A549 (cell line): ENCODE measurements at regions not wholly inside any gene's neighbourhood (a gene's known extent, or its start where the extent isn't known, plus 50 kb on each side); places are given as distances from the start of the nearest gene placed in this dataset.

Experiments used
- ATAC-seq, 2 experiments: fragments of 200-7000 bp in 1 of 2; fragments of >200 bp in 1 of 2; cut with Nextera tagmentation in 1 of 2; cut with Tn5 transposase in 1 of 2; 3 replicates each; pipeline versions ENCODE4 v1.8.0 to v1.9.1; 2018 to 2020; ENCODE audit warnings: mild to moderate bottlenecking in 1 of 2, moderate library complexity in 1 of 2
- CTCF ChIA-PET: fragments of 300-600 bp; sonication (Branson Sonifier 250); formaldehyde crosslinking; extraction: SDS; loops from one replicate; lab custom pipeline; 2021; ENCODE audit warnings: antibody characterized with exemption, inconsistent platforms; lab: Yijun Ruan, JAX
- POLR2A ChIA-PET: fragments of 350-600 bp; formaldehyde crosslinking; extraction: SDS; loops from one replicate; lab custom pipeline; 2021; ENCODE audit warnings: antibody characterized with exemption, inconsistent platforms; lab: Yijun Ruan, JAX
- DNase-seq, 2 experiments: peaks; one replicate each; pipeline versions ENCODE4 v3.0.0 to v3.0.0-alpha.2; 2011 to 2016; ENCODE audit warnings: low read depth in 1 of 2, low spot score in 1 of 2
- FAIRE-seq: peaks from 2 replicates; lab custom pipeline; 2011; peaks lifted over from hg19 to GRCh38; lab: Jason Lieb, UNC
- H3K27ac ChIP-seq, 2 experiments: fragments of >200 bp; sonication (Bioruptor Twin); formaldehyde crosslinking; 3 replicates each; pipeline ENCODE4 v1.5.1; 2016 to 2017
- H3K4me1 ChIP-seq: fragments of >200 bp; sonication (Bioruptor Twin); formaldehyde crosslinking; 3 replicates; pipeline ENCODE4 v1.6.1; 2016
- H3K4me2 ChIP-seq: fragments of >200 bp; sonication (Bioruptor Twin); formaldehyde crosslinking; 3 replicates; pipeline ENCODE4 v1.6.1; 2016
- H3K4me3 ChIP-seq: fragments of >200 bp; sonication (Bioruptor Twin); formaldehyde crosslinking; 3 replicates; pipeline ENCODE4 v1.5.1; 2016
- H3K9me3 ChIP-seq: fragments of >200 bp; sonication (Bioruptor Twin); formaldehyde crosslinking; 3 replicates; pipeline ENCODE4 v1.6.1; 2016
- CBX2 ChIP-seq: fragments of 200-600 bp; sonication (generic); IDR thresholded peaks from 2 replicates; pipeline ENCODE4 v1.6.1; 2016; ENCODE audit warnings: low read depth, mild to moderate bottlenecking, borderline replicate concordance
- CBX8 ChIP-seq: fragments of 200-600 bp; sonication (generic); IDR thresholded peaks from 2 replicates; pipeline ENCODE4 v1.6.1; 2016
- CHD2 ChIP-seq: fragments of 150-350 bp; IDR thresholded peaks from 2 replicates; pipeline ENCODE4 v1.6.1; 2014; ENCODE audit warnings: low read length; ENCODE audit not compliant: partially characterized antibody
- EHF ChIP-seq: fragments of 250-450 bp; sonication (Bioruptor Pico); IDR thresholded peaks from 2 replicates; pipeline ENCODE4 v1.5.0; 2020; ENCODE audit warnings: mild to moderate bottlenecking
- EP300 ChIP-seq, 2 experiments: fragments of >200 bp; sonication (Bioruptor Twin); formaldehyde crosslinking; IDR thresholded peaks; 2 replicates in 1 of 2; 3 replicates in 1 of 2; pipeline ENCODE4 v1.6.1; 2016 to 2017
- ESRRA ChIP-seq: fragments of 150-350 bp; IDR thresholded peaks from 2 replicates; pipeline ENCODE4 v1.6.1; 2014; ENCODE audit warnings: mild to moderate bottlenecking, low read length, borderline replicate concordance
- FOSB ChIP-seq: fragments of 250-450 bp; sonication (Bioruptor Pico); IDR thresholded peaks from 2 replicates; pipeline ENCODE4 v1.5.0; 2020; ENCODE audit warnings: mild to moderate bottlenecking, moderate library complexity
- FOSL2 ChIP-seq, 2 experiments: fragments of 450-650 bp in 1 of 2; fragments of >200 bp in 1 of 2; sonication (Bioruptor Twin) in 1 of 2; formaldehyde crosslinking; IDR thresholded peaks; 2 replicates each; pipeline versions ENCODE4 v1.5.0 to v1.6.1; 2016 to 2020; ENCODE audit warnings: mild to moderate bottlenecking in 1 of 2, moderate library complexity in 1 of 2
- HOXB13 ChIP-seq: fragments of 250-450 bp; sonication (Bioruptor Pico); IDR thresholded peaks from 2 replicates; pipeline ENCODE4 v1.5.0; 2020; ENCODE audit warnings: low read depth, mild to moderate bottlenecking, moderate library complexity
- KDM1A ChIP-seq: fragments of 200-600 bp; sonication (generic); IDR thresholded peaks from 2 replicates; pipeline ENCODE4 v1.6.1; 2016; ENCODE audit warnings: low read depth, mild to moderate bottlenecking
- MAZ ChIP-seq: fragments of 150-350 bp; IDR thresholded peaks from 2 replicates; pipeline ENCODE4 v1.6.1; 2014; ENCODE audit warnings: antibody characterized with exemption, low read depth, low read length, borderline replicate concordance
- MYC ChIP-seq: IDR thresholded peaks from 2 replicates; pipeline ENCODE4 v1.6.1; 2012; ENCODE audit warnings: mild to moderate bottlenecking, inconsistent platforms, low read length, improper control_type of control experiment, borderline replicate concordance
- NPAS2 ChIP-seq: fragments of 250-450 bp; sonication (Bioruptor Pico); IDR thresholded peaks from 2 replicates; pipeline ENCODE4 v1.8.0; 2022; ENCODE audit warnings: mild to moderate bottlenecking, moderate library complexity, borderline replicate concordance
- NR3C1 ChIP-seq: fragments of >200 bp; sonication (Bioruptor Twin); formaldehyde crosslinking; IDR thresholded peaks from 3 replicates; pipeline ENCODE4 v1.6.1; 2017
- PHF8 ChIP-seq: fragments of 200-600 bp; sonication (generic); IDR thresholded peaks from 2 replicates; pipeline ENCODE4 v1.6.1; 2016; ENCODE audit warnings: low read depth, mild to moderate bottlenecking, antibody characterized with exemption, moderate library complexity, borderline replicate concordance
- POLR2A ChIP-seq: IDR thresholded peaks from 2 replicates; pipeline ENCODE4 v1.6.1; 2012; ENCODE audit warnings: mild to moderate bottlenecking, low read length
- POLR2AphosphoS2 ChIP-seq: conservative IDR thresholded peaks from 2 replicates; pipeline ENCODE4 v1.6.1; 2012; ENCODE audit warnings: low read length, improper control_type of control experiment, inconsistent platforms
- RARB ChIP-seq: fragments of 250-450 bp; sonication (Bioruptor Pico); IDR thresholded peaks from 2 replicates; pipeline ENCODE4 v1.8.0; 2021; ENCODE audit warnings: mild to moderate bottlenecking, moderate library complexity
- RFX5 ChIP-seq: fragments of 450-650 bp; IDR thresholded peaks from 2 replicates; pipeline ENCODE4 v1.7.1; 2014; ENCODE audit warnings: antibody characterized with exemption, mild to moderate bottlenecking, moderate library complexity
- RNF2 ChIP-seq: fragments of 200-600 bp; sonication (generic); IDR thresholded peaks from 2 replicates; pipeline ENCODE4 v1.6.1; 2016; ENCODE audit warnings: low read depth, mild to moderate bottlenecking, antibody characterized with exemption, moderate library complexity, borderline replicate concordance
- SREBF2 ChIP-seq: fragments of 450-650 bp; IDR thresholded peaks from 2 replicates; pipeline ENCODE4 v1.6.1; 2014; ENCODE audit warnings: mild to moderate bottlenecking, moderate library complexity
- ZC3H11A ChIP-seq: fragments of 450-650 bp; IDR thresholded peaks from 2 replicates; pipeline ENCODE4 v1.6.1; 2014; ENCODE audit warnings: antibody characterized with exemption, mild to moderate bottlenecking
- ZFP36 ChIP-seq: fragments of 450-650 bp; IDR thresholded peaks from 2 replicates; pipeline ENCODE4 v1.6.1; 2014; ENCODE audit warnings: borderline replicate concordance; ENCODE audit not compliant: partially characterized antibody
- WGBS: methylation state at CpG from one replicate; pipeline ENCODE4 v1.1.6; 2017; ENCODE audit errors: missing lambda C conversion rate; 5-methylcytosine and 5-hydroxymethylcytosine counted together
- TF ChIP-seq, protein P1 (sequence below): IDR thresholded peaks from 2 replicates; pipeline ENCODE4 v1.6.1; 2012; ENCODE audit warnings: low read depth, borderline replicate concordance
- TF ChIP-seq, protein P2 (sequence below): fragments of 450-650 bp; IDR thresholded peaks from 2 replicates; pipeline ENCODE4 v1.6.1; 2014; ENCODE audit warnings: antibody characterized with exemption
- TF ChIP-seq, protein P3 (sequence below): IDR thresholded peaks from 2 replicates; pipeline ENCODE4 v1.6.1; 2012
- TF ChIP-seq, protein P4 (sequence below): fragments of >200 bp; sonication (Bioruptor Twin); formaldehyde crosslinking; IDR thresholded peaks from 3 replicates; pipeline ENCODE4 v1.5.1; 2016
- TF ChIP-seq, protein P5 (sequence below): fragments of >200 bp; sonication (Bioruptor Twin); formaldehyde crosslinking; IDR thresholded peaks from 2 replicates; pipeline ENCODE4 v1.6.1; 2016

DNA sequence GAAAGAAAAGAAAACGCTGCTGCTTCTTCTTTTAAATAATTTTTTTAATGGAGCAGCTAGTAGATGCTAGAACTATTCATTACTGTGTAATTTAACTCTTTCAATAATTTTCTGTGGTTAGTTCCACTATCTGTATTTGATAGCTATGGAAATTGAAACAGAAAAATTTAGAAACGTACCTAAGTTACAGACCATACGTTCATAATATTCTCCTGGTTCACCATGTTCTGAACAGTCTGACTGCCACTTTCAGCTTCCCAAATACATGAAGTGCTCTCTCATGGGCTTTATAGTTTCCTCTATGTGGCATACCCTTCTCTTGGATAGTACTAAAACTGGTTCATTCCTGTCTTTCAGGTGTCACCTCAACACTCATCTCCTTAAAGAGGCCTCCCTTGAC is 508.0 kb downstream of the MDFIC start:
- Histone ChIP-seq H3K27ac (no peak overlapping the region), H3K4me3 (no peak overlapping the region), H3K4me2 (no peak overlapping the region), H3K9me3 (no peaks in the 10 kb centered on the region), H3K4me1 (no peaks in the 10 kb centered on the region)
- DNase-seq (no peak), ATAC-seq (no peak), FAIRE-seq (no peak)
- WGBS: 31% methylated on average over 3 of the region's 3 CpGs
- POLR2A ChIA-PET: no interaction called here
- TF ChIP-seq RARB (CRISPR knock-in tag) (no peak), FOSB (CRISPR knock-in tag) (no peak), POLR2A (no peak), SREBF2 (no peak), ESRRA (no peak), ZFP36 (no peak), FOSL2 (IDR thresholded peaks at IDR 0.05) (no peak), FOSL2 (CRISPR knock-in tag; IDR thresholded peaks at IDR 0.05) (no peak), PHF8 (no peak), RNF2 (no peak), KDM1A (no peak), MAZ (no peak)
- TF ChIP-seq, protein P1, sequence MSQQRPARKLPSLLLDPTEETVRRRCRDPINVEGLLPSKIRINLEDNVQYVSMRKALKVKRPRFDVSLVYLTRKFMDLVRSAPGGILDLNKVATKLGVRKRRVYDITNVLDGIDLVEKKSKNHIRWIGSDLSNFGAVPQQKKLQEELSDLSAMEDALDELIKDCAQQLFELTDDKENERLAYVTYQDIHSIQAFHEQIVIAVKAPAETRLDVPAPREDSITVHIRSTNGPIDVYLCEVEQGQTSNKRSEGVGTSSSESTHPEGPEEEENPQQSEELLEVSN: no peak
- TF ChIP-seq, protein P2, sequence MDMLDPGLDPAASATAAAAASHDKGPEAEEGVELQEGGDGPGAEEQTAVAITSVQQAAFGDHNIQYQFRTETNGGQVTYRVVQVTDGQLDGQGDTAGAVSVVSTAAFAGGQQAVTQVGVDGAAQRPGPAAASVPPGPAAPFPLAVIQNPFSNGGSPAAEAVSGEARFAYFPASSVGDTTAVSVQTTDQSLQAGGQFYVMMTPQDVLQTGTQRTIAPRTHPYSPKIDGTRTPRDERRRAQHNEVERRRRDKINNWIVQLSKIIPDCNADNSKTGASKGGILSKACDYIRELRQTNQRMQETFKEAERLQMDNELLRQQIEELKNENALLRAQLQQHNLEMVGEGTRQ: no peak
- TF ChIP-seq, protein P3, sequence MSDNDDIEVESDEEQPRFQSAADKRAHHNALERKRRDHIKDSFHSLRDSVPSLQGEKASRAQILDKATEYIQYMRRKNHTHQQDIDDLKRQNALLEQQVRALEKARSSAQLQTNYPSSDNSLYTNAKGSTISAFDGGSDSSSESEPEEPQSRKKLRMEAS: no peak
- CTCF ChIA-PET: no interaction called here

DNA sequence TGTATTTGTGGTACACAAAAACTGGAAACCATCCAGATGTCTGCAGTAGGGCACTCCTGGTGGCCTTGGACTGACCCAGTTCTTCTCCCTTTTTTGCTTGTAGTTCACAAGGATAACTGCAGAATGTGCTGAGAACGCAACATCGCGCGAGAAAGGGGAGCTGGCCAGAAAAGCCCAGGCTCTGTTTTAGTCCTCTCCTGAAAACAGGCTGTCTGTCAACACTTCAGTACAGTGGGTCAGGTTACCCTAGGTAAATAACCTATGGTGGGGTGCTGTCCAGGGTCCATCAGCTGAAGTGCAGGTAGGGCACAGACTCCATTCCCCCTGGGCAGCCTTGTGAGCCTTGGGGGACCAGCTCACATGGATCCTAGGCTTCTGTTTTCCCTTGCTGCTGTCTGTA is 495.8 kb downstream of the MDFIC start:
- DNase-seq (no peak), ATAC-seq (no peak), FAIRE-seq (no peak)
- H3K9me3 ChIP-seq: no peaks in the 10 kb centered on the region
- CTCF ChIA-PET: no interaction called here
- TF ChIP-seq NR3C1 (no peak), RFX5 (no peak), POLR2AphosphoS2 (no peak), CHD2 (no peak), POLR2A (no peak), ZC3H11A (no peak), MYC (no peak)
- TF ChIP-seq, protein P3: no peak
- no peak overlapping the region for H3K27ac ChIP-seq
- no peaks in the 10 kb centered on the region for H3K4me1 ChIP-seq
- no peak overlapping the region for H3K4me2 ChIP-seq
- 78% methylated on average over 4 of the region's 4 CpGs for WGBS
- H3K4me3 ChIP-seq: no peak overlapping the region
- POLR2A ChIA-PET: no interaction called here

DNA sequence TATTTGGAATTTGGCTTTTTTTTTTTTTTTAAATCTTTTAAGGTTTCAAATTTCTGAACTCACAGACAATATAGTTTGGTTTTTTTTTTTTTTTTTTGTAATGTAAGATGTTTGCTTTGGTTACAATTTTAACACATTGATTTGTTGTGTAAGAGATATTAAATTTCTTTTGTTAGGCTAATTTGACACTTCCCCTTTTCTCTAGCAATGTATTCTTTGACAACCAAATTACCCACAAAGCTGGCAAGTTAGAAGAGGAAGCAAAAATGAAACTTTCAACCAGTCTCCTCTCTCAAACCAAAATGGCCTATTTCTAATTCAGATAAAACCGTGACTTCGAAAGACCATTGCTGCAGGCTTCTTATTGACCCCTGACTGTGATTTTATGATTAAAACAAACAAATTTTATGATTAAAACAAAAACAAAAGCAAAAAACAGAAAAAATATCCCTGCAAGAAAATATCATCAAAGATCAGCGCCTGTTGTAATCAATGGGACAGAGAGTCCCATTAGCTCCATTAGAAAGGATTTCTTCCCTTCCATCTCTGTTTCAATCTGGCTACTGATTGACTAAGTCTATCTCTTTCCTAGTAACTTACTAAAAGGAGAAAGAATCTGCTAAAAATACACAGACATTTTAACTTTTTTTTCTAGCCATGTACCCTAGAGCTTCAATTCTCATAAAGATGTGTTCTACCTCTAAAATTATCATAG is 489.2 kb downstream of the MDFIC start:
- Histone ChIP-seq H3K4me3 (no peak overlapping the region), H3K4me2 (no peak overlapping the region), H3K27ac (no peak overlapping the region)
- FAIRE-seq (no peak), DNase-seq (no peak), ATAC-seq (no peak)
- 62% methylated on average over 3 of the region's 3 CpGs for WGBS
- POLR2A ChIA-PET: no interaction called here
- CTCF ChIA-PET: no interaction called here
- TF ChIP-seq POLR2AphosphoS2 (no peak), NPAS2 (CRISPR knock-in tag) (no peak), CBX2 (no peak), EHF (no peak), CBX8 (no peak), EP300 (IDR thresholded peaks at IDR 0.05) (no peak), FOSL2 (IDR thresholded peaks at IDR 0.05) (no peak), FOSL2 (CRISPR knock-in tag; IDR thresholded peaks at IDR 0.05) (no peak), CHD2 (no peak), HOXB13 (CRISPR knock-in tag) (no peak)
- TF ChIP-seq, protein P4, sequence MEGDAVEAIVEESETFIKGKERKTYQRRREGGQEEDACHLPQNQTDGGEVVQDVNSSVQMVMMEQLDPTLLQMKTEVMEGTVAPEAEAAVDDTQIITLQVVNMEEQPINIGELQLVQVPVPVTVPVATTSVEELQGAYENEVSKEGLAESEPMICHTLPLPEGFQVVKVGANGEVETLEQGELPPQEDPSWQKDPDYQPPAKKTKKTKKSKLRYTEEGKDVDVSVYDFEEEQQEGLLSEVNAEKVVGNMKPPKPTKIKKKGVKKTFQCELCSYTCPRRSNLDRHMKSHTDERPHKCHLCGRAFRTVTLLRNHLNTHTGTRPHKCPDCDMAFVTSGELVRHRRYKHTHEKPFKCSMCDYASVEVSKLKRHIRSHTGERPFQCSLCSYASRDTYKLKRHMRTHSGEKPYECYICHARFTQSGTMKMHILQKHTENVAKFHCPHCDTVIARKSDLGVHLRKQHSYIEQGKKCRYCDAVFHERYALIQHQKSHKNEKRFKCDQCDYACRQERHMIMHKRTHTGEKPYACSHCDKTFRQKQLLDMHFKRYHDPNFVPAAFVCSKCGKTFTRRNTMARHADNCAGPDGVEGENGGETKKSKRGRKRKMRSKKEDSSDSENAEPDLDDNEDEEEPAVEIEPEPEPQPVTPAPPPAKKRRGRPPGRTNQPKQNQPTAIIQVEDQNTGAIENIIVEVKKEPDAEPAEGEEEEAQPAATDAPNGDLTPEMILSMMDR: no peak
- TF ChIP-seq, protein P5, sequence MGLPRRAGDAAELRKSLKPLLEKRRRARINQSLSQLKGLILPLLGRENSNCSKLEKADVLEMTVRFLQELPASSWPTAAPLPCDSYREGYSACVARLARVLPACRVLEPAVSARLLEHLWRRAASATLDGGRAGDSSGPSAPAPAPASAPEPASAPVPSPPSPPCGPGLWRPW: no peak
- TF ChIP-seq, all 56 proteins: peak for 0
- Histone ChIP-seq H3K4me1 (no peaks in the 10 kb centered on the region), H3K9me3 (no peaks in the 10 kb centered on the region)
